Choroid plexus epithelial cell (primary cell): ENCODE measurements at regions not wholly inside any gene's neighbourhood (a gene's known extent, or its start where the extent isn't known, plus 50 kb on each side); places are given as distances from the start of the nearest gene placed in this dataset.

Source experiments
- DNase-seq: peaks from one replicate; pipeline ENCODE4 v3.0.0-alpha.2; 2010; ENCODE audit warnings: low read depth
- H3K4me3 ChIP-seq: 2 replicates; pipeline ENCODE4 v1.5.1; 2011; ENCODE audit warnings: low read depth, mild to moderate bottlenecking, control low read depth, low read length, moderate library complexity
- TF ChIP-seq, protein P1 (sequence below): conservative IDR thresholded peaks from 2 replicates; pipeline ENCODE4 v1.5.1; 2011; ENCODE audit warnings: low read depth, mild to moderate bottlenecking, control low read depth, inconsistent platforms, low read length, moderate library complexity

DNA sequence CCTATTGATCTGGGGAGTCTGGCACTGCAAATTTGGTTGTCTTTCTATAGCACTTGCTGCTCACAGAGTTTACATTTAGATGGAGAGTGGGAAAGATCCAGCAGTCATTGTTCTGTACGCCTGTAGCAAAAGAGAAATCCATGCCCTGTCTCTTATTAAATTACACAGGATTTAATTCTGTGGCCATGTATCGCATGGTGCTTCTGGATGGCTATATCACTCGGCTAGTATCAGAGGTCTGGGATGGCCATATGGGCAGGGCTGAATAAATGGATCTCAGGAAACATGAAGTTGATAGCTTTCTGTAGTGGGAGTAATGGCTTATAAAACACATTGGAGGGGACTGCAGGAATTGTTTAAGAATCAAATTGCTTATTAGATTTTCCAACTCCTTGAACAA is 325.8 kb upstream of the DPH6 start:
- no peak overlapping the region for H3K4me3 ChIP-seq
- no peak for DNase-seq
- TF ChIP-seq, protein P1, sequence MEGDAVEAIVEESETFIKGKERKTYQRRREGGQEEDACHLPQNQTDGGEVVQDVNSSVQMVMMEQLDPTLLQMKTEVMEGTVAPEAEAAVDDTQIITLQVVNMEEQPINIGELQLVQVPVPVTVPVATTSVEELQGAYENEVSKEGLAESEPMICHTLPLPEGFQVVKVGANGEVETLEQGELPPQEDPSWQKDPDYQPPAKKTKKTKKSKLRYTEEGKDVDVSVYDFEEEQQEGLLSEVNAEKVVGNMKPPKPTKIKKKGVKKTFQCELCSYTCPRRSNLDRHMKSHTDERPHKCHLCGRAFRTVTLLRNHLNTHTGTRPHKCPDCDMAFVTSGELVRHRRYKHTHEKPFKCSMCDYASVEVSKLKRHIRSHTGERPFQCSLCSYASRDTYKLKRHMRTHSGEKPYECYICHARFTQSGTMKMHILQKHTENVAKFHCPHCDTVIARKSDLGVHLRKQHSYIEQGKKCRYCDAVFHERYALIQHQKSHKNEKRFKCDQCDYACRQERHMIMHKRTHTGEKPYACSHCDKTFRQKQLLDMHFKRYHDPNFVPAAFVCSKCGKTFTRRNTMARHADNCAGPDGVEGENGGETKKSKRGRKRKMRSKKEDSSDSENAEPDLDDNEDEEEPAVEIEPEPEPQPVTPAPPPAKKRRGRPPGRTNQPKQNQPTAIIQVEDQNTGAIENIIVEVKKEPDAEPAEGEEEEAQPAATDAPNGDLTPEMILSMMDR, result no peak

DNA sequence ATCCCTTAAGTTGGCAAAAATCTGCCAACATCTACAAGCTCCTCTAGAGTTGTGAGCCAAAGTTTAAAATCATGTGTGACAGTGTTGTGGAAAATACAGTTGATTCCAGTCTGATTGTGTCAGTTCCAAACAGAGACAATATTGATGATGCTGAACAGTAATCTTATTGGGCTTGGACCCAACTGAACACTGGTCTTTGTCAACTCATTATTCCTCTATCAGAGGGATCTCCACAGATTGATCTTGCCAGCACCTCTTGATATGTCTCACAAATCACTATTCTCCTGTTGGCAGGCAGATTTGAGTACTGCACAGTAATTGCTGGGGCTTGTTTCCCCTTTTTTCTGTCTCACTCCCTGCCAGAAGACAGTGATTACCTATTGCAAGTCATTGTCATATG is 326.6 kb upstream of the DPH6 start:
- no peak overlapping the region for H3K4me3 ChIP-seq
- TF ChIP-seq, protein P1, result no peak
- DNase-seq, result no peak

DNA sequence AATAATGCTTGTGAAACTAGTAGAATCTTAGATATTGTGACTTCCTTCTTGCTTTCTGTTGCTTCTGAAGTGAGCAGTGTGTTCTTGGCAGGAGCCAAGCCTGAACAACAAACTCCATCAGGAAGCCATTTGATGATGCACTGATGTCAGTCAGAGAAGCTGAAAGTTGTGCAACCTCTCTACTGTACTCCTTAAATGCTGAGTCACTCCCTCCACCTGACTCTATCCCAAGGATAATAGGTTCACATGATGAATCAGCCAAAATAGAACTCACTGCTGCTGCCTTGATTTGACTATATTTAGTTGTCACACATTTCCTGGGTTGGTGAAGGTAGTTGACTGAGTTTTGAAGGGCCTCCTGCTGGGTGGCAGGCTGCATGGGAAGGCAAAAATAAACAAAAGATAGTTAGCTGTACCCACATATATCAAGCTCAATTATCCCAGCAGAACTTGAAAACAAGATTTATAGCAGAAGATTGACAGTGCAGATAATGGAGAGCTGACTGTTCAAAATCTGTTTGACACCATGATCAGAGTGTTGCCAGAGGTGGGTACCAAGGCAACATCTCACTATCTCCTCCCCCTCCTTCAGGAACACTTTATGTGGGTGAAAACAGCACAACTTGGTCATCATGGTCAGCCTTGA is 328.4 kb upstream of the DPH6 start:
- peak; percentile 88 for DNase-seq
- TF ChIP-seq, protein P1, result no peak
- no peak overlapping the region for H3K4me3 ChIP-seq

DNA sequence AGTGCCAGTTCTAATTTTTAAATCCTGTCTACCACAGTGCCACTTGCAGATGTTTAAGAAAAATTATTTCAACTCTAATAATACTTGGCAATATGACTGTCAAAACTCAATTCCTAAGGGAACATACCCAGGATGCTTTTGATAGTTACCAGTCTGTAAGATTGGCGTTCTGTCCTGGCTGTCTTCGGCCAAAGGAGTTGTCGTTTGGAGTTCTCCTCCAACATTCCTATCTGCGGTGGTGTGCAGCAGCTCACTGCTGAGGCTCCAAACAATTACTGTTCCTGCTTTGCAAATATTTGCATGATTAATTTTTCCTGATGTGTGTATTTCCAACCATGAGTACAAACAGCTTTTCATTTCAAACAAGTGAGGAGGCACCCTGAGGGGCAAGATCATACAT is 330.8 kb upstream of the DPH6 start:
- no peak for DNase-seq
- H3K4me3 ChIP-seq, result no peak overlapping the region
- TF ChIP-seq, protein P1, result no peak

DNA sequence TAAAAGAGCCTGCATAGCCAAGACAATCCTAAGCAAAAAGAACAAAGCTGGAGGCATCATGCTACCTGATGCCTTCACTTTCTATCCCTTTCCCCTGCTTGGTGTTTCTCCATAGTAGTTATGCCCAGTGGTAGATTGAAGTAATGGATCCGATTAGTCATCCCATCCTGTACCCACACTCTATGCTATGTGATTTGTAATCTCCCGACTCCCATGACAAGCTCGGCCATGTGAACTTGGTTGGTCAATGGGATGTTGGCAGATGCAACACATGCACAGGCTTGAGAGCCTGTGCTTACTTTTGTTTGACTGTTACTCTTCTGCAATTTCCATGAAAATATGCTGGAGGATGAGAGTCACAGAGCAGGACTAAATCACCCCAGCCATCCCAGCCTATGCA is 334.9 kb upstream of the DPH6 start:
- TF ChIP-seq, protein P1, result no peak
- H3K4me3 ChIP-seq, result no peak overlapping the region
- DNase-seq, result no peak

DNA sequence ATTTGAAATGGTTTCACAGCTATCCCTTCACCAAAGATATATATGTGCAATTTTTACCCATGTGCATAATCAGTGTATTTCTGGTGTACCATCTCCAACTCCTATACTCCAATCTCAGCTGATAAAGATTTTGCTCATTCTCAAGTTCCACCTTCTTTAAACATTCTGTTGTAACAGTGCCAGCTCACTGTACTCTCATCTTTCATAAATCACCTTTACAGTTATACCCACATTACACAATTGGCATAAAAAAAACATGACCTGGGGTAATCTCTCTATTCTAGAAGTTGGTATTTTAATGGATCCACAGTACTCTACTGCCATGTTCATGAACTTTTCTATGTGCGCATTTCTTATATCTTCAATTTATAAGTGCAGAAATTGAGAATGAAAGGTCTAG is 339.9 kb upstream of the DPH6 start:
- TF ChIP-seq, protein P1, result no peak
- H3K4me3 ChIP-seq, result no peak overlapping the region
- no peak for DNase-seq

DNA sequence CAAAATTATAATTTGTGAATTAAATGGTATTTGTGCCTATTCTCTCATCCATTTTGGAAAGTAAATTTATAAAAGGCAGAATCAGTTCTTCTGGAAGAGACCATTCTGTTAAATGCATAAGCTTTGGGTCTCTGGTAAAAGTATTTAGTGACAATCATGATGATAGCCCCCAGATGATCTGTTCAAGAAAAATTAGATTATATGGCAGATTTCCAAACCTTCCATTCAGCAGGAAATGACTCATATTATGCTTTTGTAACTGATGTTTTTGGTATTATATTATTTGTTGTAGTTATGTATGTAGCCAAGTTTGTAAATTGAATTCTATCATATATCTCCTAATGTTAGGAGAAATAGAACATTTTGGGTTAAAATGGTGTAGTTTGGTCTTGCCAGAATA is 340.8 kb upstream of the DPH6 start:
- TF ChIP-seq, protein P1, result no peak
- H3K4me3 ChIP-seq, result no peak overlapping the region
- peak; percentile 72 for DNase-seq
